MV-4-11 (cell line): ENCODE measurements at regions not wholly inside any gene's neighbourhood (a gene's known extent, or its start where the extent isn't known, plus 50 kb on each side); places are given as distances from the start of the nearest gene placed in this dataset.

ENCODE experiments used
- DNase-seq: peaks from one replicate; lab custom pipeline; 2025; lab: John Stamatoyannopoulos, UW

DNA sequence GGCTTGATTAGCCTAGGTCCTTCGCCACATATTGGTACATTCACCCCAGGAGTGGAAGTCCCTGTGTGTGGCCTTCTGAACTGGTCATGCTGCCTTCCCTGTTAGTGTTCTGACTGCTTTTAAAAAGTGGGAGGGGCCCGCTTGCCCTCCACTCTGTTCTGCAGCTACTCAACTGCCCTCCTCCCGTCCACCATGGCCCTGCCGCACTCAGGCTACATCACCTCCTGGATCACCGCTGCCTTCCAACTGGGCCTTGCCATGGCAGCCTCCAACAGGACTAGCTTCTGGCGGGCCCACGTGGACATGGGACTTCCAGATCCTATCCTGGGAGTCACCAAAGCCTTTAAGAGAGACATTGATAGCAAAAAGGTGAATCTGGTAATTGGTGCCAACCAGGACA, 152.1 kb upstream of the USP24 start:
- no peak for DNase-seq

DNA sequence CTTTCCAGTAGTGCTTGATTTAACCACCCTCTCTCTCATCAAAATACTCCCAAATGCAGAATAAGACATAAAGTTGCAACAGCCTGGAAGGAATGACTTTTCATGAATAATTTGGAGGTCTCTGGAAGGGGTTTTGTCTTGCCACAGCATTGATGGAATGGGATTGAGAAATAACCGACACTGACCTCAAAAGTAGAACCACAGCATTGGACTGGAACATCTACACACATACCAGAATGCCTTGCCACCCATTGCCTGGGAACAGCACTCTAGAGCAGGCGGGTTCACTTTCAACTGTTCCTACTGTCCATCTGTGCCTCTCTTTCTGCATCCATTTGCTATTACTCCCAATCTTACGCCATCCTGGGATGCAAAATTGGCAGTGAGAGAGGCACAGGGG, 149.1 kb upstream of the USP24 start:
- DNase-seq = peak; percentile 84

DNA sequence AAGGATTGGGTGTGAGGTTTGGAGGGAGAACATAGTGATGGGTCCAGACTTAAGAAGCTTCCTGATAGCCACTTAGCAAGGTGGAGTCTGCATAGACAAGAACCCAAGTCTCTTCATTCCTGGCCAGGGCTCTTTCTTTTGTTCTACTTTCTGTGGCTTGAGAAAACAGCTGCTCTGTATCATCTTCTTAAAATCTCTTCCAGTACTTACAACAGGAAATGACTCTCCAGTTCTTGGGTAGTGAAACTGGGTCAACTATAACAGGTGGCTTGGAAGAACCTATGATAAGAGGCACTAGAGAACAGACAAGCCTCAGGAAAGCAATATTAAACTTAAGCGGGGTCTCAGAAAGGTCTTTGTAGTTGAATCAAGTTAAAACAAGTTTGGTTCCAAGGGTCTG, 148.1 kb upstream of the USP24 start:
- peak; percentile 60 for DNase-seq

DNA sequence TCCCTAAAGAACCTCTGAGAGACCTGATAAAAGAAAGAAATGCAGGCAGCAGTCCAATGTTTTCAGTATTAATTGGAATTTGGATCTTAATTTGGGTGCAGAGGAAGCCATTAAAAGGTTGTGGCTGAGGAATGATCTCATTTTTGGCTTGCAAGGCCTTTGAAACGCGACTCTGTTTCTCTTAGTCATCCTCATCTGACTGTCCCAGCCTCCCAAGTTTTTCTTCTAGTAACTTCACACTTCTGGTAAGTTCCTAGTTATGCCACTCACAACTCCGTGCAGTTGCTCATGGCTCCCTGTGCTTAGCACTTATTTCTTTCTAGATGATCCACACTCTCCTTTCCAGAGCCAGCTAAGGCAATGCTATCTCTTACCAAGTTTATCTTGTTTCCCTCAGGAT, 147.4 kb upstream of the USP24 start:
- DNase-seq = peak; percentile 58

DNA sequence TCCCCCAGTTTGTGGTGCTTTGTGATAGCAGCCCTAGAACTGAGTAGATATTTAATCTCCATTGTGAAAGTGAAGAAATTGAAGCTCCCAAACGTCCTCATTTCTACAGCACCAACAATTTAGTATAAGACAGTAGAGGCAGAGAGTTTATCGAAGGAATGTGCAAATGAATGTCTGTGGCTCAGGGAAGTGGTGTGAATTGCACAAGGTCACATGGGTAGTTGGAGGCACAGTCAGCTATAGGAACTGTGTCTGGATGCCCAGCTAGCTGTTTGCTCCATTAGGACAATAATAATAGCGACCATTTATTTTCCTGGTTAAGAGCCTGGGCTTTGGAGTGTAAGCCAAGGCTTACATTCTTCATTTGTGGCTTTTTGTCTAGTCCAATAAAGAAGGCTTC, 144.4 kb upstream of the USP24 start:
- no peak for DNase-seq

DNA sequence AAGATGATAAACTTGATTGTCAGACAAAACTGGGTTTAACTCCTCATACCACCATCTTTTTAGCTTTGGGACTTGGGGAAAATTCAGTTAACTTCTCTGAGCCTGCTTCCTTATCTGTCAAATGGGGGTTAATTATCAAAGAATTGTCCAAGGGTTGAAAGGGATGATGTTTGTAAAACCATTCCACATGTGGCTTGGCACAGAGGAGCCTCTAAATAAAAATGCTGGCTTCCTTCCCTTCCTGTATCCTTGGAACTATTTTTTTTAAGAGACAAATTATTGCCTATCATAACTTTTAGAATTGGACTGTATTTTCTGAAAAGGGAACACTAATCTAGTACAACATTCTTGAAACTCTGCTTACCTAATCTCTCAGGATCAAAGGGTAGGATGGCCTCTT, 143.4 kb upstream of the USP24 start:
- DNase-seq = no peak

DNA sequence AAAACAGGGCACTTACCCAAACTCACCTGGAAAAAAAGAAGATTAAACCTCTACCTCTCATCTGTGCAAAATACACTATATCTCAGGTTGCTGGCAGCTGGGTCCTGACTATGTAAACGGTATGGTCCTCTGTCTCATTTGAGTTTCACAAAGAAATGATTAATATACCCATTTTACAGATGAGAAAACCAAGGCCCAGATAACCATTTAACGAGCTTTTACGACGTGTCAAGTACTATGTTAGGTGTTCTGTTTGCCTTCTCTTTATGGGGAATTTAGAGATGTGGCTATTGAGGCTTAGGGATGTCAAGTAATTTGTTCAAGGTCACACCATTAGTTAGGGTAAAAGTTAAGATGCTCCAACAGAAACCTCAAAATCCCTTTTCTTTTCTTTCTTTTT, 140.4 kb upstream of the USP24 start:
- no peak for DNase-seq

DNA sequence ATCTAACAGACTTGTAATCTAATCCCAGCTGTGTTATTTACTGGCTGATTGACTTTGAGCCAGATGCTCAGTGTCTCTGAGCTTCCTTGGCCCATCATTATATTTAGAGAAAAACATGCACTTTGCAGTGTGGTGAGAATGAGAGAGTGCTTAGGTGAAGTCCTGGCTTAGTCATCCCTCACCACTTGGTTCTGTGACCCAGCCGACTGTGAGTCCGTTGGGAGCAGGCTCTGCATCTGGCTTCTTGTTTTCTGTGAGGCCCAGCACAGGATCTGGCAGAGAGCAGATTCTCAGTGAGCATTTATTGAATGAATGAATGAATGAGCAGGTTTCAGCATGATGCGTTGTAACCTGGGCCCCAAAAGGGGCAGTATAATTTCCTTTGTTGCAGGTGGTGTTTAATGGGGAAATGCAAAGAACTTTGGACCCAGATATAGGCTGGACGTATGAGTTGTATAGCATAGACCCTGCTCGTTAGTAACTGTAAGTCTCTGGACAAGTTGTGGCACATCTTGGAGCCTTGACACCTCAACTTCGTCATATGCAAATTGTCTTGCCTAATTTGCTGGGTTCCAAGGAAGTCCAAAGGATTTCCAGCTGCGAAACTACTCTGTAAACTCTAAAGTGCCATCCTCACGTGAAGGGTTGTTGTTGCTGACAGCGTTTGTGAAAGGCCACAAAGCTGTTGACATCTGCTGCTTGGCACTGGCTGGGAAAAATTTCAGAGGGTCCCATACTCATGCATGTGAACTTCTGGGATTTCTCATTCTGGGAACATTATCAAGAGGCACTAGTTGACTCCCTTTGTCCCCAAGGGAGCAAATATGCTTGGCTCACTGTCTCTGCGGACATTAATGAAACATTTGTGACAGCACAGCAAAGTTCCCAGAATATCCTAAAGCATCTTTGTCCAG, 138.8 kb upstream of the USP24 start:
- DNase-seq = no peak

DNA sequence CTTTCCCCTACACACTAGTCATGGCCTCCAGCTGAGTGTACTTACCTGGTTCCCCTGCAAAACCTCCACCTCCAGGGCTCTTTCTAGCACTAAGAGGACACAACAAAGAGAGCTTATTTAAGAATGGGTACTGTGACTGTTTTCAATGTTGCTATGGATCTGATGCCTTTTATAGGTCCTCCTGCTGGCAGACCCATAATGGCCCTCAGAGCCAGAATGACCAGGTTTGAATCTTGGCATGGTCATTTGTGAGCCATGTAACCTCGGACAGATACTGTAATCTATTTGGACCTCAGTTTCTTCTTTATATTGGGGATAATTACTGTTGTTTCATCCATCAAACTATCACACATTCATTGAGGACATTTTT, 137.6 kb upstream of the USP24 start:
- no peak for DNase-seq

DNA sequence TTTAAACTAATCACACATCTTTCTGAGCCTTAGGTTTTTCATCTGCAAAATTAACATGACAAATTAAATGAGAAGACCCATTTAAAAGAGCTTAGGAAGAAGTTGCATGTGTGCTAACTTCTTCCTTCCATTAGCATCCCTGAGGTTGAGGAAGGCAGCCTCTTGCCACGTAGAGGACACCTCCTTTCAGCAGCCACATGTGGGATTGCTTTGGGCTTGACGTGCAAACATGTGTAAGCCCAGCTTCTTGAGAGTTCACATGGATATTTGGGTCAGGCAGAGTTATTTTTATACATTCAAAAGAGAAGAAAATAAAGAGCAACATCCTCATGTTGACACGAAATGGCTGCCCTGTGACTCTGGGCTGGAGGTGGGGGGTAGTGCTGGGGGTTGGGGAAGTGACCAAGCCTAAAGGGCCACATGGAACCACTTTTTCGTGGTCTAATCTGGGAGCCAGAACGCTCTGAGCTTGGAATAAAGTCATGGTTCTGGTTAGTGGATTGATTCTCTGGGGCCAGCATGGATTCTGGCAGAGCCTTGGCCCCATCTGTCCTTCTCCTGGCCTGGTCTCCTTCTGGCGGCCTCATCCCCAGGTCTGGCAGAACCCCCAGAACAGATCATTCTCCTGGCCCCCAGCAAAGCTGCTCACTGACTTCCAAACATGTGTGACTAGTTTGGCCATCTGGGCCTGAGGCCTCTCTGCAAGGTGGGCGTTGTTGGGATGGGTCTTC, 137.1 kb upstream of the USP24 start:
- DNase-seq = no peak

DNA sequence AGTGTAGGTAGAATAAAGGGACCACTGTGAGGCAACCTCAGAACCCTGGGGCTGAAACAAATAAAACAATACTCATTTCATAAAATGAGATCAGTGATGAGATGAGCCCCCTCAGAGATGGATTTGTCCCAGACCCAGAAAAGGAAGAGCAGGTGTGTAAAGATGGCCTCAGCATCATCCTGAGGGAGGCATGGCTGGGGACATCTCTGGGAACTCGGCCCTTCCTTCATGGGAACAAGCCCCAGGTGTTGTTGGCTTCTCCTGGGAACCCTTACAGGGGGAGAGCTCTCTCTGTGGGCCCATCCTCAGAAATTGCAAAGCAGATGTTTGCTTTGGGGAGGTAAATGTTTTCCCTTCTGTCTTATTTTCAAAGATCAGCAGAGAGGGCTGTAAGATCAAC, 133.2 kb upstream of the USP24 start:
- DNase-seq = no peak

DNA sequence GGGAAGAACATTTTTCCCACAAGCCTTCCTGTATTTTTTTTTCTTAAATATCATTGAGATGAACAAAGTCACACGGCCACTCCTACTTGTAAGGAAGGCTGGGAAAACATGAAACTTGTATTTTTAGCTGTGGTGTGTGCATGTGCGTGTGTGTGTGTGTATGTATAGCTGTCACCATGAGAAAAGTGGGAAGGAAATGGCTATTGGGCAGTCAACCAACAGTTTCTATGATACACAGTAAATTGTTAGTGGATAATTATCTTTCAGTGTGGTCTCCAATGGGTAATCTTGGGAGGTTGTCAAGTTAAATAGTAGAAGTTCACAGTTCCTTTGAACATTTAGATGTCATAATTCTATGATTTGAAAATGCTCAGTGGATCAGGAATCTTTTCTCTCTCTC, 132.7 kb upstream of the USP24 start:
- peak; percentile 53 for DNase-seq

DNA sequence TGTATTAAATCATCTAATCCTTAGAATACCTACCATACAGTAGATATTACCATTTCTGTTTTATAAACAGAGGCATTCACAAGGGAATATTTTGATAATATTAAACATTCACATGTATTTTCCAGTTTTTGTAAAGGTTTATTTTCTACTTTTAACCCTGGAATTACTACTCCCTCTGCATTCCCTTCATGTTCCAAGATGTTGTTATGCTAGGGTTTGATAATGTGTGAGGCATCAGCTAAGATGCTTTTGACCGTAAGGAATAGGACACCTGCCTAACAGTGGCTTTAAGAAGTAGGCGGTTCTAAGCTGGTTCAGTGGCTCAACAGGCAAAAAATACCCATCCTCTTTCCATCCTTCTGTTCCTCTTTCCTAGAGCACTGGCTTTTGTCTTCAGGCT, 131.9 kb upstream of the USP24 start:
- DNase-seq = peak; percentile 31

DNA sequence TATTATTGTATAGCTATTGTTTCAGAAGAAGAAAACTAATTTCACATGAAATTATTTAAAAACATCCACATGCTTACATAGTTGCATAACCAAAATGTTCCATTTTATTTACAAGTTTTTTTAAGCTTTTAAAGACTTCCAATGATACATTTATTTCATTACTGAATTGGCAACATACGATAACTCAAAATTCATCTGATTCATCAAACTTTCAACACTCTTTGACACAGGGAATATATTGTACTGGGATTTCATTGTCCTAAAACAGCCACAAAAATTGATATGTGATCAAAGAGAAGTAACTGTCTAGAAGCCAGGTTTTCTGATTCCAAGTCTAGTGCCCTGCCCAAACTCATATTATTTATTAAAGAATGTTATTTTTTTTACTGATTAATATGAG, 131.4 kb upstream of the USP24 start:
- DNase-seq = no peak

DNA sequence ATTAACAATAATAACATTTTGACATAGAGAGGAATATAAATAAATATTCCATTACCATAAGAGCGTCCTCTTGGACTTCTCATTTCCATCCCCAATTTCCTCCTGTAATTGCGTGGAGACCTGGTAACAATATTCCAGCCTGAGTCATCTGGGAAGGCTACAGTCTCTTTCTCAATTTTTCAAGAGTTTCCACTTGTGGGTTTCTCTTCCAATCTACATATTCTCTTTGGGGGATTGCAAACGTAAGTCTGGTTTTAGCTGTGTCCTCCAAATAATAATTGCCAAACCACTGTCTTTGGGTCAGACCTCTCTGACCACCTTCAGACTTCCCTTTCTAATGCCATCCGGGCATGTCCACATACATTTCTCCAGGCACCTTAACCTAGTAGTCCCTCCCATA, 124.5 kb upstream of the USP24 start:
- DNase-seq = no peak

DNA sequence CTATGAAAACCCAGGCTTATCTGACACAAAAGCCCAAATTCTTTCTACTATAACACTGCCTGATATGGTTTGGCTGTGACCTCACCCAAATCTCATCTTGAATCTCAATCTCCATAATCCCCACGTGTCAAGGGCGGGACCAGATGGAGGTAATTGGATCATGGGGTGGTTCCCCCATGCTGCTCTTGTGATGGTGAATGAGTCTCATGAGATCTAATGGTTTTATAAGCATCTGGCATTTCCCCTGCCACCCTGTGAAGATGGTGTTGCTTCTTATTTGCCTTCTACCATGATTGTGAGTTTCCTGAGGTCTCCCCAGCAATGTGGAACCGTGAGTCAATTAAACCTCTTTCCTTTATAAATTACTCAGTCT, 123.3 kb upstream of the USP24 start:
- DNase-seq = no peak

DNA sequence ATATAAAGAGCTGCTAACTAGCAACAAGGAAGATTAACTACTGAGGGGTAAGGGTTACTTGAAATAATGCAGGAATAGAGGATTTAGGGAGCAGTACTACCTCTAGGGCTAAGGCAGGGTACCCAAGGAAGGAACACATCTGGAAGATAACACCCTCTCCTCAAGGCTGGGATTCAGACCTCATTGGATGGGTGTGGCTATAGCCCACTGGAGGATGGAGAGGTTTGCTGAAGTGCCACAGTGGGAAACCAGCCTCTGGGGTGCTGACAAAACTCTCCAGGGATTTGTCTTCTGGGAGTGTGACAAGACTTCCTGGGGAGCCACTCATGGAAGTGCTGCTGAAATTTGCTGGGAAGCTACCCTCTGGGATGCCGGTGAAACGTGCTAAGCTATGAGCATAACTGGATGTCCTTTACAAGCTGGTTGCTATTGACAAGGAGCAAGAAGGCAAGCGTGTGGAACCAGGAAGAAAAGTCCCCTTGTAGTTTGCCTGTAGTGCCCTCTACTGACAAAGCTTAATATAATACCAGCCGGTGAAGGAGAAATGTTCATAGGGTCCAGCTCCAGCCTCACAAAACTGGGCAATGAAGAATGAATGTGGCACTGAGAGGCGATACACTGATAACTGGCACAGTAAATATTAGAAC, 122.8 kb upstream of the USP24 start:
- DNase-seq = peak; percentile 61

DNA sequence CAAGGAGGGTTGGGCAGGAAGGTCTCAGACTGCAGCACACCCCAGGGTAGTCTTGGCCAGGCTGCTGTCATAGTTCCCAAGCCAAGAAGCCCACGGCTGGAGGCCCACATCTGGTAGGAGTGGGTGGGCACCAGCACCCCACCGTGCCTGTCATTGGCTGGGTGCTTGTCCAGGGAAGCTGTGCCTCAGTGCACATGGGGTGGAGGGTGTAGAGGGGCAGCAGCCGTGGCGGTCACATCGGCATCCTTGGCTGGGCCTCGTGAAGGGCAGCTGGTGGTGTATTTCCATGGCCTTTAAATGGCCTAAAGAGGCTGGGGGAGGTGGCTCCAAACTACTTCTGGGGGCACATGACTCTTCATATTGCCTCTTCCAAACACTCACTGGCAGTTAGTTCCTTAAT, 119.6 kb upstream of the USP24 start:
- no peak for DNase-seq

DNA sequence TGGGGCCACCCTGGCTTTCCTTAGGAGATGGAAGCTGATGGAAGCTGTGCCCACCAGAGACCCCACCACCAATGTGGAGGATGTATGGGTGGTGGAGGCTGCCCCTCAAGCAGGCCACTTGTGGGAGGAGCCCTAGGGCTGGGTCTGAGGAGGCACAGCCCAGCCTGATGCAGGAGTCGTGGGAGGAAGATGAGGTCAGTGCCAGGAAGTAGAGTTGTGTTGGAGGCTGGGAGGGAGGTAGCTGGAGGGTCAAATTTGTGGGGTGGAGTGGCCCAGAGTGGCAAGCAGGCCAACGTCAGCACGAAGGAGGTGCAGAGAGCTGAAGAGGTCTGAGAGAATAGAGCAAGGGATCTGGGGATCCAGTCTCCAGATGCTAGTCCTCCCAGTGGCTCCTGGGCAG, 119.0 kb upstream of the USP24 start:
- no peak for DNase-seq

DNA sequence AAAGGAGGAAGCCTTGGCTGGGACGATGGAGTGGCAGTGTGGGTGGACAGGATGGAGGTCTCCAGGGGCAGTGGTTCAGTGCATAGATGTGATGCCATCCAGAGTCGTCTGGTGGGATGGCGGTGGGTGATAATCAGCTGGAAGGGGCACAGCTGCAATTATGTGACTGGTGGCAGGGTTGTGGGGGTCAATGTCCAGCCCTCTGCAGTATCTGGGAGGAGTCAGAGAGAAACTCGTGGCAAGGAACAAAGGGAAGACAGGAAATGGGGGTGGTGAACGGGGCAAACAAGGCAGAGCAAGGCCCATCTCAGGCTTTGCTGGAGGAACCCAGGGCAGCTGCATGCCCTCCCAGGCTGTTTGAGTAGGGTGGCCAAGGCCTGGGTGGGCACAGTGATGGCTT, 118.3 kb upstream of the USP24 start:
- DNase-seq = no peak

DNA sequence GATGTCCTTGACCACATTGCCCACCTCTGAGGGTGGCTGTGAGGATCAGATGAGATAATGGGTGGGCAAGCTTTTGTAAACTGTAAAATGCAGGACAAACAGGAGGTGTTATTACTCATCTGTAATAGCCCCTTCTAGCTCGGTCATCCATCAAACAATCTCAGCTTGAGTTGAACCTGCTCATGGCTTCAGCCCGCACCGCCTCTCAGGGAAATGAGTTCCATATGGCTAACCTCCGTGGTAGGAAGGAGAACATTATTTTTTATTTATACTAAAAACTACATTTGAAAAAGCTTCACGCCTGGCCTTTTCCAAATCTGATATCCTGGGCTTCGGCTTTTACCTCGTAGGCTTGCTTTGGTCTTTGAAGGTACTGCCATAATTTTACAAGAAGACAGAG, 116.2 kb upstream of the USP24 start:
- no peak for DNase-seq

DNA sequence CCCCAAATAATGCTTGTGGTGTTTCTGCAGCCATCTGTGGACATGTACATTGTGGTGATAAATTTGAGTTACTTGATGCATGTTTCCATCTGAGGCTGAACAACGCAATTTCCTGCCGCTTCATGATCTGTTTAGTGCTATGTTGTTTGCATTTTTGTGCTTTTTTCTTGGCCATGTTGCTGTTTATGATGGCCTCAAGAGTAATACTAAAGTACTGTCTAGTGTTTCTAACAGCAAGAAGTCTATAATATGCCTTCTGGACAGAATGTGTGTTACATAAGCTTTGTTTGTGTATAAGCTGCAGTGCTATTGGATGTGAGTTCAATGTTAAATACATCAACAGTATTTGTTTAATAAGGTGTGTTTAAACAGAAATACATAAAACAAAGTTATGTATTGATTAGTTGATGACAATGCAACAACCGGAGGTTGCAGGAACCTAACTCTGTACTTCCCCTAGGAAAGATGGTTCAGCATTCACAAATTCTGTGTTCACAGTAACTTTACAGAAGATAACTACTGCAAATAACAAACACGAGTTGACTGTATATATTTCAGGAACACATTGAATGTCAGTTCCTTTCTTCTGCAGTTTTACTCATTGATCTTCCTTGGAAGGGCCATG, 114.8 kb upstream of the USP24 start:
- no peak for DNase-seq

DNA sequence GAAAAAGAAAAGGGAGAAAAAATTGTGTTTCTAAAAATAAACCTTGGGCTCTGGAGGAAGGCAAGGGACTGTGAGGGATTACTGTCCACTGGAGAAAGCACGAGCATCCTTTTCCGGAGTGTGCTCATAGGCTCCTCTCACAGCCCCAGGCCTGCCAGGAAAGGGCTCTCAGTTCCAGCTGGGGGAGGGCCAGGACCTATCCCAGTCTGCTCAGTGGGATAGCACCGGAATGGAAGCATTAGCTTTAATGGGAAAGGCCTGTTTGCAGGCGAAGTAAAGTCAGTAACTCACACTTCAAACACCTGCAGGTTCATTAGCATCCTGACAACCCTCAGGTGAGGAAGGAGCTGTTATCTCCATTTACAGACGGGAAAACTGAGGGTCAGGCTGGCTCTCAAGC, 113.9 kb upstream of the USP24 start:
- DNase-seq = no peak
